HG03097 (cell line): ENCODE measurements at regions not wholly inside any gene's neighbourhood (a gene's known extent, or its start where the extent isn't known, plus 50 kb on each side); places are given as distances from the start of the nearest gene placed in this dataset.

ENCODE experiments used
- ATAC-seq: cut with Tn5 transposase; IDR thresholded peaks from one replicate; pipeline ENCODE4 v1.9.1; 2021; ENCODE audit not compliant: unreplicated experiment, low FRiP score

- ATAC-seq: no peak
These were observed 213.4 kb upstream of the S100G start for GRCh38 chrX:16436348-16437188.

DNA sequence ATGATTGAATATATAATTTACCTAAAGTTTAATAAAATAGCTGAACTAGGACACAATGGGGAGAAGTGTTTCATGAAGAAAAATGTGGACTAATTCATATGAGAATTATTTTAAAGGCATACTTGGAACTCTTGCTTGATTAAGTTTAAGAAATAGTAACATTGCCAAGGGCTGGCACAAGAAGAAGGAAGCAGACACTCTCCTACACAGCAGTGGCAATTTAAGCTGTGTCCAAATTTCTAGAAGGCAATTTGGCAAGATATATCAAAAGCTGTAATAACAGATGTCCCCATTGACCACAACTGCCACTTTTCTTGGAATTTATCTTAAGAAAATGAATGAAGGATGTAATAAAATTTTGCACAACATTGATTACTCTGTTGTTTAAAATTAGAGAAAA lies 209.5 kb upstream of the S100G start:
- no peak for ATAC-seq

DNA sequence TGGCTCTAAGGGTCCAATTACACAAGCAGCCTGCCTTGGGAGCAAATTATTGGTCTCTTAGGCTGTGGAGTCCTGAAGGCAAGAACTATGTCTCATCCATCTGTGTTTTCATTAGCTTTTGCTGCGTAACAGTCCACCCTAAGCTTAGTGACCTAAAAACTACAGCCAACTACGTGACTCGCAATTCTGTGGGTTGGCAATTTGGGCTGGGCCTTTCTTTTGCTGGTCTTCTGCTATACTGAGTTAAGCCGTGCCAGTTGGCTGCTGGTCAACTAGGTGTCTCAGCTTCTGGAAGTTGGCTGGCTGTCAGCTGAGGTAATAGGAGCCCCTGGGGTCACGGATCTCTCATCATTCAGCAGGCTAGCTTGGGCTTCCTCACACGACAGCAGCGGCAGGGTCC lies 205.6 kb upstream of the S100G start:
- no peak for ATAC-seq

GRCh38 chrX:16445166-16445752 lies 204.7 kb upstream of the S100G start:
- no peak for ATAC-seq

DNA sequence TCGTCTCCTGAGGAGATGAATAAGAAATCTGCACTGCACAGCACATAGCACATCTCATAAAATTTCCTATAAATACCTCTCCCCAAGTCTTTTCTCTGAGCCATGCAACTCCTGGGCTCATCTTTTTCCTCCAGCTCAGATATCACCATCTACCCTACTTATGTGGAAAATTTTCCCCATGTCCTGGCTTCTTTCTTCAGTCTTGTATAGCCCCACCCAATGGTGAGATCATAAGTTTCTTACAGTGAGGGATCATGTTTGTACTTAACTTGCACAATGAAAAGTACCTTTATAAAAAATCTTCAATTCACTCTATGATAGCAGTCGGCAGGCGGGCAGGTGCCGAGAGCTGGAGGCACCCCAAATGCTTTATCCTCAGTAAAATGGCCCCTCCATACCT lies 198.6 kb upstream of the S100G start:
- ATAC-seq: no peak

GRCh38 chrX:16454926-16455325 lies 195.0 kb upstream of the S100G start:
- no peak for ATAC-seq

DNA sequence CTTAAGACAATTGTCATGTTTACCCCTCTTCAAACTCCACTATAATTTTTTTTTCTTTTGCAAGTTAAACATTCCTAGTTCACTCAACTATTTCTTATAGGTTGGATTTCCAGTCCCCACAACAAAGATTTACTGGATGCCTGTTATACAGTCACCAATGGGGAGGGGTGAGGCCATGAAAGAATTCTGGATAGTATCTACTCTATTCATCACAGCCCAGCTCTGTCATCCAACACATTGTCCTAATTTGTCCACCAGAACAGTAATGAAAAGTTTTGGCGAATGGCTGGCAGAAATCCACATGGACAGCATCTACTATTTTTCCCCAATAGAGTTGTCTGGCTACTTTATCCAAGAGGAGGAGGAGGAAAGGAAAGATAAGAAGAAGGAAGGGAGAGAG lies 192.7 kb upstream of the S100G start:
- ATAC-seq: no peak

- ATAC-seq: no peak
These were observed 191.8 kb upstream of the S100G start for GRCh38 chrX:16458208-16458607.

GRCh38 chrX:16459008-16459407 lies 190.9 kb upstream of the S100G start:
- ATAC-seq: no peak

DNA sequence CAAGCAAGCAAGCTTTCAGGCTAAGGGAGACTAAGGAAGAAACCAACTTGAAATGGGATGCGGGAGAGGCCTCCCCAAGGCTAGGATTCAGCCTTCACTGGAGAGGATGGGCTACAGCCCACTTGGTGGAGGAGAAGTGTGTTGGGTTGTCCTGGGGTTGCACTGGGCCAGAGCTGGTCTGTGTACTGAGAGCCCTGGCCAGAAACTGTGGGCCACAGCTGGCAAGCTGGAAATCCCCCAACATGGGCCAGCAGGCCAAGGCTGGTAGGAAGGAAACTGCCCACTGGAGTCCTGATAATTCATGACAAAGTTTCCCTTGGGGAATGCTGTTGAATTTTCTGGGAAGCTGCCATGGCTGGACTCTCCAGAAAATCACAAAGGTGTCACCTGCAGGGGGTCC lies 188.0 kb upstream of the S100G start:
- no peak for ATAC-seq

DNA sequence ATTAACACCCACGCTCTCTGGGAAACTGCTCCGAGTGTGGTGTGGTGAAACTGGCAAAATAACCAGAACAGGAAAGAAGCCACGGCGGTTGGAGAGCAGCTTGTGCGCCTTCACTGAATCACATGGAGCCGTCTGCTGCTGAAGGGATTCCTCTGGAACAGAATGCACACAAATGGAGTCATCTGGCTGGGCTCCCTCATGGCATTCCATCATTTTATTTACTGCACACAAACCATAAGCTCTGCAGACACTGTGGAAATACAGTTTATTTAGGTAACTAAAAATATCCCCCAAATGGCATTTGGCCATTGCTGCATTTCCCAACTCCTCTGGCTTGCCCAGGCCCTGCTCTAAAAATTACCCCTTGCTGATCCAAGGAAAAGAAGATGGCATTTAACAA lies 187.0 kb upstream of the S100G start:
- ATAC-seq: no peak

DNA sequence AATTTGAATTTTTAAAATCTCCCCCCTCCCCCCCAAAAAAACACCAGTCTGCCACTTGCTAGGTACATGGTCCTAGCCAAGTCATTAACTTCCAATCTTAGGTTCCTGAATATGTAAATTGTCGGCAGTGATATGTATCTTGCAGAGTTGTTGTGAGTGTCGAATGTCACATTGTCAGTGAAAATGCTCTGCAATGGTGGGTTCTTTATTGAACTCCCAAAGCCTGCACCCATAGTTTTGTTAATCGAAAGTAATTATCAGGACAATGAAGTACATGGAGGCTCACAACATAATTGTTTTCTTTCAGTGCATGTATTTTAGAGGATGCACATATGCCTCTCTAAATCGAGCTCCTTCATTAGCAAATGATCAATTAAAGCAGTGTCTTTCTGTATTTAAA lies 185.6 kb upstream of the S100G start:
- no peak for ATAC-seq

- no peak for ATAC-seq
These were observed 184.7 kb upstream of the S100G start for GRCh38 chrX:16465081-16465876.

GRCh38 chrX:16466640-16467432 lies 183.1 kb upstream of the S100G start:
- ATAC-seq: no peak

DNA sequence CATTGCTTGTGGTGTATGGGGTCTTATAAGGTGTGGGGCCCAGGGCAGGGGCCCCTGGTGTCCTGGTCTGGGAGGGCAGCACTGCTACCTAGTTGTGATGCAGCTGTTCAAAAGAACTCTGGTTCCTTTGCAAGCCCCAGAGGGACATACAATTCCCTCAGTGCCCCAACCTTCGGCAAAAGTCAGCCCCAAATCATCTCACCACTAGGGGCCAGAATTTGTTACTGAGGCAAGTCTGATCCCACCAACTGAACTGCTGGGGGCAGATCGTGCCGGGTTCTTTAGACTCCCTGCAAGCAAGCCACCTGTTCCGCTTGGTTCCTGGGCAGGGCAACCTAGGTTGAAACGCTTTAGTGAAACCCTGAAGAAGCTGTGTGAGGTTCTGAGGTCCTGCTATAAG lies 180.1 kb upstream of the S100G start:
- no peak for ATAC-seq

GRCh38 chrX:16472345-16472744 lies 177.6 kb upstream of the S100G start:
- ATAC-seq: no peak

DNA sequence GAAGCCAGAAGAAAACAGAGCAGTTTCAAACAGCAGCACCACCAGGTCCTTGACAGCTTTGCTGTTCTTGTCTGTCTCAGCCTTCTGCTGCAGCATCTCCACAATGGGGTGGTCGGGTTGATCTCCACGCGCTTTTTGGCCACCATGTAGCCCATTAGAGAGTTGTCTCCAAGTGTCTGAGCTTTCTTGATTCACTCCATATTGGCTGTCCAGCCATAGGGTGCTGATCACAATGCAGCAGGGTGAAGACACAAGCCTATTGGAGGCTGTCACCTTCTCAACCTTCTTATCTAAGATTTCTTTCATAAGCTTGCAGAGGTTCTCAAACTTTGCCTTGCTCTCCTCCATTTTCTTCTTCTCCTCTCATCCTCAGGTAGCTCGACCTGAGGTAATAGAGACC lies 175.4 kb upstream of the S100G start:
- ATAC-seq: no peak

DNA sequence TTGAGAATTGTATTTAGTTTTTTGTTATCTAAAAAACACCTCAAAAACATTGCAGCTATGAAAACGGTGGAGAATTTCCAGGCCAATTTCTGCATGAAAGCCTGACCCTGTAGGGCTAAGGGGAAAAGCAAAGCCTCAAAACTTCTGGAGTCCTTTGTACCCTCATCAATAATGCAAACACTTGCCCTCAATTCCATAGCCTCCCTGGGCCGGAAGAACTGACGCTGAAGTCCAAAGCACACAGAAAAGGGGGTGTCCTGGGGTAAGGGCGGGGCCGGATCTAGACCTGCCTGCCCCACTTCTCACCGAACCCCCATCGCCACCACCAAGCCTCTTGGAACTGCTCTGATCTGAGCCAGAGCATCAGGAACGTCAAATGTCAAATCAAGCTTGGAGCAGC lies 173.9 kb upstream of the S100G start:
- no peak for ATAC-seq

DNA sequence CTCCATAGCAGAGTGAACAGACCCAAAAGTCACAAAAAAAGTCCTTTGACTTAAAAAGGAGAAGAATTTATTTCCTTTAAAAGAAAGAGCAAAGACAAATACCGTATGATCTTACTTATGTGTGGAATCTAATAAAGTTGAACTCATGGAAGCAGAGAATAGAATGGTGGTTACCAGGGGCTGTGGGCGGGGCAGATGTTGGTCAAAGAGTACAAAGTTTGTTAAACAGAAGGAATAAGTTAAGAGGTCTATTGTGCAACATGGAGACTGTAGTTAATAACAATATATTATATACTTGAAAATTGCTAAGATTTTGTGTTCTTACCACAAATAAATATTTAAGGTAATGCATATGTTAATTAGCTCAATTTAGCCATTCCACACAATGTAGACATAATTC lies 173.3 kb upstream of the S100G start:
- no peak for ATAC-seq

DNA sequence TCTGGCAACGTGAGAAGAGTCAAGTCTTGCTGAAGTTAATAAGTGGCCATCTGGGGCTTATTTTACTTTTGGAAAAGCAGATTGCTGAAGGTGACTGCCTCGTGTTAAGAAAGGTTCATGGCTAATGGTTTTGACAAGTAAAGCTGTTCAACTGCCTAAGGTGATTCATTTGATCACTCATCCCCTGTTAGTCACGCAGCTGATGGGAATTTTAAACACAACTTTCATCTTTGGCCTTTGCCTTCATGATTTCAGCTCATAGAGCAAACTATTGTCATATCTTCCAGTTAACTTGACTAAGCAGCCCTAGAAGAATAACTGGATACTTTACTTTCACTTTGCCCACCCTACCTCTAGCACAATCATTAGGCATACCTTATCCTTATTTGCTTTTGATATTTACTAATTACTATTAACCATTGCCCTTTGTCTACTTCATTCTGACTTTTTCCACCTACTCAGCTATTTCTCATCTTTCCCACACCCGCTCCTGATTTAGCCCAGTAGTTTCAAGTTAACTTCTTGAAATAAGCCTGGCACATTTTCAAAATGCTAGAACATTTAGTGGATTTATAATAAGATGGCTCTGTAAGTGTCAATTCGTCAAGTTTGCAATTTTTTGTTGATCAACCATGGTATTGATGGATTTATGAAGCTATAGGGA lies 170.6 kb upstream of the S100G start:
- no peak for ATAC-seq
